Gastroesophageal sphincter (tissue), 3 donors: ENCODE measurements at regions not wholly inside any gene's neighbourhood (a gene's known extent, or its start where the extent isn't known, plus 50 kb on each side); places are given as distances from the start of the nearest gene placed in this dataset.

Experiments
- CTCF ChIP-seq, 4 experiments: fragments of 200-600 bp in 2 of 4; fragments of 450-650 bp in 2 of 4; sonication (generic) in 1 of 4; IDR thresholded peaks; one replicate each; pipeline ENCODE4 v1.5.1; 2017 to 2019; ENCODE audit warnings: antibody characterized with exemption in 4 of 4, mild to moderate bottlenecking in 2 of 4, moderate library complexity in 2 of 4
- POLR2A ChIP-seq, 2 donors: fragments of 450-650 bp; IDR thresholded peaks; one replicate each; pipeline ENCODE4 v1.6.1; 2017; ENCODE audit warnings: antibody characterized with exemption in 2 of 2, mild to moderate bottlenecking in 2 of 2, moderate library complexity in 1 of 2
- POLR2AphosphoS5 ChIP-seq: sonication (generic); formaldehyde crosslinking; IDR thresholded peaks from one replicate; pipeline ENCODE4 v1.6.1; 2017; ENCODE audit warnings: antibody characterized with exemption

GRCh38 chr6:19753826-19754225, 83.3 kb upstream of the ID4 start:
- TF ChIP-seq POLR2A (IDR thresholded peaks at IDR 0.05) = no peak
- TF ChIP-seq CTCF (IDR thresholded peaks at IDR 0.05) = no peak
- TF ChIP-seq POLR2AphosphoS5 = no peak
